AG04449 (cell line): ENCODE measurements at regions not wholly inside any gene's neighbourhood (a gene's known extent, or its start where the extent isn't known, plus 50 kb on each side); places are given as distances from the start of the nearest gene placed in this dataset.

ENCODE experiments used
- CTCF ChIA-PET: fragments of 350-600 bp; formaldehyde crosslinking; extraction: SDS; loops from one replicate; lab custom pipeline; 2021; ENCODE audit warnings: antibody characterized with exemption; lab: Yijun Ruan, JAX
- POLR2A ChIA-PET: fragments of 400-600, 350-600 bp; formaldehyde crosslinking; extraction: SDS; loops from one replicate; lab custom pipeline; 2020; ENCODE audit warnings: antibody characterized with exemption, inconsistent platforms; lab: Yijun Ruan, JAX
- DNase-seq: peaks from one replicate; pipeline ENCODE4 v3.0.0-alpha.2; 2010; ENCODE audit warnings: low read depth, low spot score
- H3K4me3 ChIP-seq: 2 replicates; pipeline ENCODE4 v1.5.1; 2011; ENCODE audit warnings: low read depth, mild to moderate bottlenecking, control low read depth, low read length
- TF ChIP-seq, protein P1 (sequence below): IDR thresholded peaks from one replicate; pipeline ENCODE4 v1.5.1; 2011; ENCODE audit warnings: mild to moderate bottlenecking, moderate library complexity, low read length, control low read depth, inconsistent platforms; ENCODE audit not compliant: insufficient read depth; ENCODE audit errors: missing control alignments

GRCh38 chr9:3608011-3608410 is 82.2 kb upstream of the RFX3 start:
- CTCF ChIA-PET, result no interaction called here
- no peak for DNase-seq
- no peak overlapping the region for H3K4me3 ChIP-seq
- POLR2A ChIA-PET, result no interaction called here
- TF ChIP-seq, protein P1, sequence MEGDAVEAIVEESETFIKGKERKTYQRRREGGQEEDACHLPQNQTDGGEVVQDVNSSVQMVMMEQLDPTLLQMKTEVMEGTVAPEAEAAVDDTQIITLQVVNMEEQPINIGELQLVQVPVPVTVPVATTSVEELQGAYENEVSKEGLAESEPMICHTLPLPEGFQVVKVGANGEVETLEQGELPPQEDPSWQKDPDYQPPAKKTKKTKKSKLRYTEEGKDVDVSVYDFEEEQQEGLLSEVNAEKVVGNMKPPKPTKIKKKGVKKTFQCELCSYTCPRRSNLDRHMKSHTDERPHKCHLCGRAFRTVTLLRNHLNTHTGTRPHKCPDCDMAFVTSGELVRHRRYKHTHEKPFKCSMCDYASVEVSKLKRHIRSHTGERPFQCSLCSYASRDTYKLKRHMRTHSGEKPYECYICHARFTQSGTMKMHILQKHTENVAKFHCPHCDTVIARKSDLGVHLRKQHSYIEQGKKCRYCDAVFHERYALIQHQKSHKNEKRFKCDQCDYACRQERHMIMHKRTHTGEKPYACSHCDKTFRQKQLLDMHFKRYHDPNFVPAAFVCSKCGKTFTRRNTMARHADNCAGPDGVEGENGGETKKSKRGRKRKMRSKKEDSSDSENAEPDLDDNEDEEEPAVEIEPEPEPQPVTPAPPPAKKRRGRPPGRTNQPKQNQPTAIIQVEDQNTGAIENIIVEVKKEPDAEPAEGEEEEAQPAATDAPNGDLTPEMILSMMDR, result no peak

GRCh38 chr9:3600672-3601071 is 74.9 kb upstream of the RFX3 start:
- POLR2A ChIA-PET, result no interaction called here
- TF ChIP-seq, protein P1, result no peak
- CTCF ChIA-PET, result no interaction called here
- DNase-seq, result no peak
- no peak overlapping the region for H3K4me3 ChIP-seq

- CTCF ChIA-PET, result no interaction called here
- H3K4me3 ChIP-seq, result no peak overlapping the region
- no peak for DNase-seq
- TF ChIP-seq, protein P1, result no peak
- POLR2A ChIA-PET, result no interaction called here
Measured at GRCh38 chr9:3597792-3598191, 72.0 kb upstream of the RFX3 start.

GRCh38 chr9:3586066-3586465 is 60.3 kb upstream of the RFX3 start:
- POLR2A ChIA-PET, result no interaction called here
- TF ChIP-seq, protein P1, result no peak
- CTCF ChIA-PET, result no interaction called here

GRCh38 chr9:3585606-3586005 is 59.8 kb upstream of the RFX3 start:
- H3K4me3 ChIP-seq, result no peak overlapping the region
- CTCF ChIA-PET, result no interaction called here
- DNase-seq, result no peak
- POLR2A ChIA-PET, result no interaction called here
- TF ChIP-seq, protein P1, result no peak

More at GRCh38 chr9:3586066-3586465, 60.3 kb upstream of the RFX3 start:
- DNase-seq, result no peak
- no peak overlapping the region for H3K4me3 ChIP-seq

- DNase-seq, result peak; percentile 37
- H3K4me3 ChIP-seq, result no peak overlapping the region
- POLR2A ChIA-PET, result no interaction called here
- CTCF ChIA-PET, result no interaction called here
- TF ChIP-seq, protein P1, result no peak
Measured at GRCh38 chr9:3578786-3579185, 53.0 kb upstream of the RFX3 start.
